Right lobe of liver (tissue), 6 donors: ENCODE measurements at regions not wholly inside any gene's neighbourhood (a gene's known extent, or its start where the extent isn't known, plus 50 kb on each side); places are given as distances from the start of the nearest gene placed in this dataset.

Experiments used
- ATAC-seq, 4 donors: fragments of 200-7000 bp; cut with Tn5 transposase; one replicate each; pipeline ENCODE4 v1.9.1; 2020; ENCODE audit warnings: mild to moderate bottlenecking in 4 of 4, moderate library complexity in 4 of 4
- DNase-seq, 3 donors: peaks; one replicate each; pipeline ENCODE4 v3.0.0-alpha.2; 2020
- H3K27ac ChIP-seq, 3 donors: fragments of 200-600 bp; one replicate each; pipeline ENCODE4 v1.8.0; 2022
- H3K27me3 ChIP-seq, 2 donors: fragments of 200-600 bp; one replicate each; pipeline ENCODE4 v1.8.0; 2022
- H3K36me3 ChIP-seq, 4 donors: fragments of 200-600 bp; sonication (generic) in 1 of 4; one replicate each; pipeline versions ENCODE4 v1.5.1 to v1.8.0; 2017 to 2022; ENCODE audit warnings: control low read depth in 1 of 4
- H3K4me1 ChIP-seq, 4 donors: fragments of 200-600 bp; sonication (generic) in 1 of 4; one replicate each; pipeline versions ENCODE4 v1.5.1 to v1.8.0; 2017 to 2022; ENCODE audit warnings: control low read depth in 1 of 4
- H3K4me3 ChIP-seq, 3 donors: fragments of 200-600 bp; one replicate each; pipeline ENCODE4 v1.8.0; 2022
- H3K9me3 ChIP-seq, 4 donors: fragments of 200-600 bp; sonication (generic) in 1 of 4; one replicate each; pipeline versions ENCODE4 v1.5.1 to v1.8.0; 2017 to 2022; ENCODE audit warnings: control low read depth in 1 of 4
- POLR2A ChIP-seq: fragments of 450-650 bp; IDR thresholded peaks from one replicate; pipeline ENCODE4 v1.6.1; 2017; ENCODE audit warnings: antibody characterized with exemption, mild to moderate bottlenecking
- WGBS: methylation state at CpG from one replicate; pipeline ENCODE4 v1.1.6; 2018; ENCODE audit warnings: low coverage, low lambda C conversion rate; ENCODE audit not compliant: insufficient coverage; ENCODE audit errors: missing lambda C conversion rate; 5-methylcytosine and 5-hydroxymethylcytosine counted together
- intact Hi-C, 2 donors: fragments of 100-400 bp; cut with DNase I; formaldehyde crosslinking; loops; one replicate each; pipeline versions ENCODE4 v1.11.2 to v1.14.1; 2022
- TF ChIP-seq, protein P1 (sequence below), 4 donors: fragments of 200-600 bp in 3 of 4; fragments of 450-650 bp in 1 of 4; IDR thresholded peaks; one replicate each; pipeline versions ENCODE4 v1.5.1 to v1.8.0; 2016 to 2022; ENCODE audit warnings: antibody characterized with exemption in 4 of 4, mild to moderate bottlenecking in 2 of 4
- donor health status: DM: no; HTN: yes; CAD: no.
- donor health status: DM: no; HTN: no; CAD: no.
- donor health status: DM: no; HTN: no; CAD: no.
- donor health status: DM: no; HTN: yes; CAD: no.
- donor health status: DM: no; HTN: yes; CAD: no.

DNA sequence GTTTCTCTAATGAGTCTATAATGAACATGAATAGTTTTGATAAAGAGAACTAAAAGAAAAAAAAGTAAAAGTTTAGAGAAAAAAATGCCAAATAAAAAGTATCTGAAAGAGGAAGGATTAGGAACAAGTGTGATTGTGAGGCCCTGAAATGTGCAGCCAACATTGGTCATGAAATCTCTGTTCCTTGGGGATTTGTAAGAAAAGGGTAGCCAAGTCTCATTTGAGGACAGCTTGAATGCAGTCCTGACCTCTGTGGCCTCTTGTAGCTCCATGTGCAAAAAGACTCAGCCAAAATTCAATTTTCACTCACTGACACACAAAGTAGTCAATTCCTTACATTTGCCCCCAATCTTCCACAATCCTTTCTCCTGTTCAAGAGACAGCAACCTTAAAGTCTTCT lies 167.9 kb downstream of the KLF12 start:
- no peak overlapping the region for H3K27ac ChIP-seq
- intact Hi-C loops: no loop called here
- TF ChIP-seq, protein P1, sequence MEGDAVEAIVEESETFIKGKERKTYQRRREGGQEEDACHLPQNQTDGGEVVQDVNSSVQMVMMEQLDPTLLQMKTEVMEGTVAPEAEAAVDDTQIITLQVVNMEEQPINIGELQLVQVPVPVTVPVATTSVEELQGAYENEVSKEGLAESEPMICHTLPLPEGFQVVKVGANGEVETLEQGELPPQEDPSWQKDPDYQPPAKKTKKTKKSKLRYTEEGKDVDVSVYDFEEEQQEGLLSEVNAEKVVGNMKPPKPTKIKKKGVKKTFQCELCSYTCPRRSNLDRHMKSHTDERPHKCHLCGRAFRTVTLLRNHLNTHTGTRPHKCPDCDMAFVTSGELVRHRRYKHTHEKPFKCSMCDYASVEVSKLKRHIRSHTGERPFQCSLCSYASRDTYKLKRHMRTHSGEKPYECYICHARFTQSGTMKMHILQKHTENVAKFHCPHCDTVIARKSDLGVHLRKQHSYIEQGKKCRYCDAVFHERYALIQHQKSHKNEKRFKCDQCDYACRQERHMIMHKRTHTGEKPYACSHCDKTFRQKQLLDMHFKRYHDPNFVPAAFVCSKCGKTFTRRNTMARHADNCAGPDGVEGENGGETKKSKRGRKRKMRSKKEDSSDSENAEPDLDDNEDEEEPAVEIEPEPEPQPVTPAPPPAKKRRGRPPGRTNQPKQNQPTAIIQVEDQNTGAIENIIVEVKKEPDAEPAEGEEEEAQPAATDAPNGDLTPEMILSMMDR (IDR thresholded peaks at IDR 0.05): no peak
- TF ChIP-seq POLR2A: no peak
- H3K27me3 ChIP-seq: no peaks in the 10 kb centered on the region
- no peaks in the 10 kb centered on the region for H3K36me3 ChIP-seq
- H3K4me3 ChIP-seq: no peak overlapping the region
- no peak for DNase-seq
- no peak for ATAC-seq
- no peaks in the 10 kb centered on the region for H3K9me3 ChIP-seq
- H3K4me1 ChIP-seq: peaks cover 0 to 10% (median 3%) of the 10 kb centered on the region in 4 donors

DNA sequence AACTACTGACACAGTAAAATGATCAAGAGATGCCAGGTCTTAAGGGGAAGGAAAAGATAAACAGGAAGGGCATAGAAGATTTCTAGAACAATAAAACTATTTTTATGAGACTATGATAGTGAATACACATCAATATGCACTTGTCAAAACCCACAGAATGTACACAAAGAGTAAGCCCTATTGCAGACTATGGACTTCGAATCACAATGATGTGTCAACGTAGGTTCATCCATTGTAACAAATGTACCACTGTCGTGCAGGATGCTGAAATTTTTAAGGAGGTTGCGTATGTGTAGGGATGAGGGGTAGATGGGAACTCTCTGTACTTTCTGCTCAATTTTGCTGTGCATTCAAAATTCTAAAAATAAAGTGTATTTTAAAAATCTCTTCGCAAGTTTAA lies 171.9 kb downstream of the KLF12 start:
- Histone ChIP-seq H3K27me3 (no peaks in the 10 kb centered on the region), H3K9me3 (no peaks in the 10 kb centered on the region), H3K4me3 (no peak overlapping the region), H3K4me1 (no peaks in the 10 kb centered on the region), H3K27ac (no peak overlapping the region), H3K36me3 (no peaks in the 10 kb centered on the region)
- 57% methylated on average over 5 of the region's 5 CpGs for WGBS
- TF ChIP-seq, protein P1 (IDR thresholded peaks at IDR 0.05): no peak
- TF ChIP-seq POLR2A: no peak
- DNase-seq (no peak), ATAC-seq (peak in 1 of 4 donors; percentile 30)
- intact Hi-C loops: no loop called here

DNA sequence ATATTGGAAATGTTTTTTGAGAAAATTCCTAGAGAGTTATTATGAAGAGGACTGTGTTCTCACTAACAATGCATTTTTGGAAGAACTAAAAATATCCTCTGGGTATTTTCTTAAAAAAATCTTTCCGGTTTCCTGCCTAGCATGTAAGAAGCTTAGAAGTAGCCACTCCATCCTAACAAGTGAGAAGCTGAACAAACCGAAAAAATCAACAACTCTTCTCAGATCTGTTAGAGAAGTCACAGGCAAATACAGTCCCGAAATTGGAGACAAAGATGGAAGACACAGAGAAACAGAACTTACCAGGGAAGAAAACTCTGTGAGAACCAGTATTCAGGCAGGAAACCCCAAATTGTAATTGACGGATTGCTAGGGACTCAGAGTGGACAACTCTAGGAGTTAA lies 173.0 kb downstream of the KLF12 start:
- H3K9me3 ChIP-seq: no peaks in the 10 kb centered on the region
- ATAC-seq (no peak), DNase-seq (no peak)
- H3K27me3 ChIP-seq: no peaks in the 10 kb centered on the region
- H3K36me3 ChIP-seq: no peaks in the 10 kb centered on the region
- H3K4me1 ChIP-seq: no peaks in the 10 kb centered on the region
- intact Hi-C loops: no loop called here
- WGBS: 85% methylated on average over 4 of the region's 4 CpGs
- no peak overlapping the region for H3K4me3 ChIP-seq
- TF ChIP-seq, protein P1 (IDR thresholded peaks at IDR 0.05): no peak
- TF ChIP-seq POLR2A: no peak
- H3K27ac ChIP-seq: no peak overlapping the region

DNA sequence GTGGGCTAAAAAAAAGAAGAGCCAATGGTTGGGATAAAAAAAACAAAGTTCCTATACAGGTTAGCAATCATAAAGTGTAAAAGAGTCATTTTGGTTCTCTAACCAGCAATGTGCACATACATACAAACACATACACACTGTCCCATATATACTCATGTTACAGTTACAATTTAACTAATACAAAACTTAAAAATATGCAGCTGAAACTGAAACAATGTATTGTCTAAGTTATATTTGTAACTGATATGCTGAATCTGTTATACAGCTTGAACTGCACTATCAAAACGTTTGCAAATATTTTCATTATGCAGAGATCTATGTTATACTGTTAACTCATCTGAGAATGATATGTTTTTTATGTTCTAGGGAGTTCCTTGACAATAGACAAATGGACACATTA lies 173.7 kb downstream of the KLF12 start:
- no peak for DNase-seq
- intact Hi-C loops: no loop called here
- WGBS: 63% methylated on average over 1 of the region's 1 CpG
- H3K4me1 ChIP-seq: no peaks in the 10 kb centered on the region
- no peaks in the 10 kb centered on the region for H3K9me3 ChIP-seq
- no peaks in the 10 kb centered on the region for H3K36me3 ChIP-seq
- no peak overlapping the region for H3K27ac ChIP-seq
- H3K27me3 ChIP-seq: no peaks in the 10 kb centered on the region
- H3K4me3 ChIP-seq: no peak overlapping the region
- ATAC-seq: no peak
- TF ChIP-seq, protein P1 (IDR thresholded peaks at IDR 0.05): no peak
- TF ChIP-seq POLR2A: no peak
